GM18873 (cell line): ENCODE measurements at regions not wholly inside any gene's neighbourhood (a gene's known extent, or its start where the extent isn't known, plus 50 kb on each side); places are given as distances from the start of the nearest gene placed in this dataset.
"Not testable (repeated sequence)": the region's sequence is repeated elsewhere in the genome, so short reads cannot be mapped to it uniquely, and the experiment has no call there.

Experiments used
- ATAC-seq: cut with Tn5 transposase; IDR thresholded peaks from one replicate; pipeline ENCODE4 v1.9.1; 2021; ENCODE audit warnings: mild to moderate bottlenecking, moderate library complexity, moderate number of reproducible peaks; ENCODE audit not compliant: unreplicated experiment, low FRiP score

GRCh38 chr12:45490232-45490881 lies 239.1 kb upstream of the ARID2 start:
- no peak for ATAC-seq

GRCh38 chr12:45494279-45494678 lies 235.2 kb upstream of the ARID2 start:
- no peak for ATAC-seq

GRCh38 chr12:45498645-45499044 lies 230.9 kb upstream of the ARID2 start:
- no peak for ATAC-seq

GRCh38 chr12:45502481-45503128 lies 226.9 kb upstream of the ARID2 start:
- ATAC-seq, result no peak

GRCh38 chr12:45503899-45504298 lies 225.6 kb upstream of the ARID2 start:
- no peak for ATAC-seq

GRCh38 chr12:45504316-45505010 lies 225.0 kb upstream of the ARID2 start:
- no peak for ATAC-seq

- ATAC-seq, result no peak
Observed at GRCh38 chr12:45509187-45509586, 220.3 kb upstream of the ARID2 start.

- ATAC-seq, result no peak
Observed at GRCh38 chr12:45509621-45510020, 219.9 kb upstream of the ARID2 start.

GRCh38 chr12:45517381-45517780 lies 212.1 kb upstream of the ARID2 start:
- ATAC-seq, result no peak

GRCh38 chr12:45518291-45519235 lies 210.9 kb upstream of the ARID2 start:
- ATAC-seq, result no peak

- ATAC-seq, result no peak
Observed at GRCh38 chr12:45522227-45522626, 207.3 kb upstream of the ARID2 start.

- not testable (repeated sequence) for ATAC-seq
Observed at GRCh38 chr12:45526823-45527222, 202.7 kb upstream of the ARID2 start.

- ATAC-seq, result no peak
Observed at GRCh38 chr12:45532113-45532512, 197.4 kb upstream of the ARID2 start.

GRCh38 chr12:45535610-45536180 lies 193.8 kb upstream of the ARID2 start:
- no peak for ATAC-seq

- ATAC-seq, result no peak
Observed at GRCh38 chr12:45536284-45536683, 193.2 kb upstream of the ARID2 start.

- ATAC-seq, result no peak
Observed at GRCh38 chr12:45540661-45541341, 188.7 kb upstream of the ARID2 start.

- peak; percentile 69 for ATAC-seq
Observed at GRCh38 chr12:45543887-45544286, 185.6 kb upstream of the ARID2 start.

- ATAC-seq, result no peak
Observed at GRCh38 chr12:45546545-45546944, 183.0 kb upstream of the ARID2 start.

GRCh38 chr12:45547132-45547531 lies 182.4 kb upstream of the ARID2 start:
- ATAC-seq, result no peak

GRCh38 chr12:45547822-45548221 lies 181.7 kb upstream of the ARID2 start:
- ATAC-seq, result no peak
